IPS-15b (cell line): ENCODE measurements at regions not wholly inside any gene's neighbourhood (a gene's known extent, or its start where the extent isn't known, plus 50 kb on each side); places are given as distances from the start of the nearest gene placed in this dataset.

ENCODE experiments used
- H3K27me3 ChIP-seq: one replicate; pipeline ENCODE4 v1.6.1; 2013; ENCODE audit warnings: low read length; ENCODE audit not compliant: control insufficient read depth, insufficient read depth
- H3K36me3 ChIP-seq: one replicate; pipeline ENCODE4 v1.6.1; 2013; ENCODE audit warnings: low read length; ENCODE audit not compliant: control insufficient read depth, insufficient read depth
- H3K4me1 ChIP-seq: one replicate; pipeline ENCODE4 v1.6.1; 2013; ENCODE audit warnings: mild to moderate bottlenecking, low read length; ENCODE audit not compliant: control insufficient read depth, insufficient read depth
- H3K4me3 ChIP-seq: one replicate; pipeline ENCODE4 v1.5.1; 2013; ENCODE audit warnings: low read depth, low read length
- H3K9ac ChIP-seq: one replicate; pipeline ENCODE4 v1.6.1; 2013; ENCODE audit warnings: low read depth, mild to moderate bottlenecking, low read length
- H3K9me3 ChIP-seq: one replicate; pipeline ENCODE4 v1.6.1; 2013; ENCODE audit warnings: mild to moderate bottlenecking, low read length; ENCODE audit not compliant: control insufficient read depth, insufficient read depth

DNA sequence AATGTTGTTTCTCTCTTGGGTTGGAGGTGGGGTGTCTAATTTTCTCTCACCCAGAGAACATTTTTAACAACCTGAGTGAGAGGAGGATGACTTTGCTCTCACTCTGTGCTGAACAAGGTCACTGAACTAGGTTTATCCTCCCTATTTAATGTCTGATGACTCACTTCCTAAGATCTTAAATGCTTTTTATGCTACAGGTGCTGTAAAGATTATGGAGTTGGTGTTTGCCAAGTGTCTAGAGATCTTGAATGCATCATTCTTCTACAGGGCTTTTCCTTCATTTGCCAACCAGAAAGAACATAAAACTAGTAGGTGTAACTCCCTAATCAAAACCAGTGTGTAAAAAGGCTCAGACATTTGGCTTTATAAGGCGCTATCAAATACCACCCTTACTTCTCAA is 350.5 kb upstream of the ETAA1 start:
- H3K4me3 ChIP-seq: no peak overlapping the region
- no peaks in the 10 kb centered on the region for H3K27me3 ChIP-seq
- H3K9ac ChIP-seq: no peak overlapping the region
- H3K4me1 ChIP-seq: peaks cover 2% of the 10 kb centered on the region
- no peaks in the 10 kb centered on the region for H3K36me3 ChIP-seq
- no peaks in the 10 kb centered on the region for H3K9me3 ChIP-seq

- no peak overlapping the region for H3K9ac ChIP-seq
- no peaks in the 10 kb centered on the region for H3K36me3 ChIP-seq
- peaks cover 2% of the 10 kb centered on the region for H3K4me1 ChIP-seq
- H3K4me3 ChIP-seq: no peak overlapping the region
- no peaks in the 10 kb centered on the region for H3K9me3 ChIP-seq
- no peaks in the 10 kb centered on the region for H3K27me3 ChIP-seq
Measured at GRCh38 chr2:67048314-67048713, 348.8 kb upstream of the ETAA1 start.

- Histone ChIP-seq H3K9me3 (no peaks in the 10 kb centered on the region), H3K27me3 (no peaks in the 10 kb centered on the region)
Measured at GRCh38 chr2:67050622-67051021, 346.5 kb upstream of the ETAA1 start.

GRCh38 chr2:67054728-67055127 is 342.4 kb upstream of the ETAA1 start:
- Histone ChIP-seq H3K9me3 (no peaks in the 10 kb centered on the region), H3K4me3 (no peak overlapping the region), H3K9ac (no peak overlapping the region), H3K36me3 (no peaks in the 10 kb centered on the region), H3K4me1 (no peaks in the 10 kb centered on the region), H3K27me3 (no peaks in the 10 kb centered on the region)

More at GRCh38 chr2:67050622-67051021, 346.5 kb upstream of the ETAA1 start:
- Histone ChIP-seq H3K9ac (no peak overlapping the region), H3K36me3 (no peaks in the 10 kb centered on the region), H3K4me1 (no peaks in the 10 kb centered on the region), H3K4me3 (no peak overlapping the region)

- Histone ChIP-seq H3K36me3 (no peaks in the 10 kb centered on the region), H3K9ac (no peak overlapping the region), H3K4me1 (no peaks in the 10 kb centered on the region), H3K27me3 (no peaks in the 10 kb centered on the region), H3K4me3 (no peak overlapping the region), H3K9me3 (no peaks in the 10 kb centered on the region)
Measured at GRCh38 chr2:67055387-67056304, 341.5 kb upstream of the ETAA1 start.

DNA sequence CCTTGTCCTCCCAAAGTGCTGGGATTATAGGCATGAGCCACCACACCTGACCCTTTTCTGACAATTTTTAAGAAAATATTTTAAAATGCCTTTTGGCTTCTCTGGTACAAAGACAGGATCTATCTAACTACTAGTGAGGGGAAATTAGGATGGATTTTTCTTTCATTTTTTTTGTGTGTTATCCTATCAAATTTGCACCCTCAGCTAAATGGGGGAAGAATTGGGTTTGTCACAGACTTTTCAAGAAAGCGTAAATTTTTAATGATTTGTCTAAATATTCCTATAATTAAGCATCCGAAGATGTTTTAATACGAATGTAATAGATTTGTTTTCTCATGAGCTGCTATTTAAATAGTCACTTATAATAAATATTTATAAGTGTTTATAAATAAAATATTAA is 340.0 kb upstream of the ETAA1 start:
- no peaks in the 10 kb centered on the region for H3K27me3 ChIP-seq
- H3K9ac ChIP-seq: no peak overlapping the region
- no peaks in the 10 kb centered on the region for H3K4me1 ChIP-seq
- H3K36me3 ChIP-seq: no peaks in the 10 kb centered on the region
- H3K4me3 ChIP-seq: no peak overlapping the region
- H3K9me3 ChIP-seq: no peaks in the 10 kb centered on the region

GRCh38 chr2:67057901-67058703 is 339.0 kb upstream of the ETAA1 start:
- Histone ChIP-seq H3K27me3 (no peaks in the 10 kb centered on the region), H3K36me3 (no peaks in the 10 kb centered on the region), H3K9me3 (no peaks in the 10 kb centered on the region), H3K9ac (no peak overlapping the region), H3K4me1 (no peaks in the 10 kb centered on the region), H3K4me3 (no peak overlapping the region)

- Histone ChIP-seq H3K4me1 (no peaks in the 10 kb centered on the region), H3K9ac (no peak overlapping the region), H3K27me3 (no peaks in the 10 kb centered on the region), H3K9me3 (no peaks in the 10 kb centered on the region), H3K36me3 (no peaks in the 10 kb centered on the region), H3K4me3 (no peak overlapping the region)
Measured at GRCh38 chr2:67065046-67065445, 332.1 kb upstream of the ETAA1 start.

GRCh38 chr2:67066782-67067181 is 330.4 kb upstream of the ETAA1 start:
- Histone ChIP-seq H3K9me3 (no peaks in the 10 kb centered on the region), H3K36me3 (no peaks in the 10 kb centered on the region), H3K4me3 (no peak overlapping the region), H3K27me3 (no peaks in the 10 kb centered on the region), H3K9ac (no peak overlapping the region), H3K4me1 (no peaks in the 10 kb centered on the region)

GRCh38 chr2:67067656-67068055 is 329.5 kb upstream of the ETAA1 start:
- H3K4me1 ChIP-seq: no peaks in the 10 kb centered on the region
- no peaks in the 10 kb centered on the region for H3K9me3 ChIP-seq
- H3K27me3 ChIP-seq: no peaks in the 10 kb centered on the region
- H3K36me3 ChIP-seq: no peaks in the 10 kb centered on the region
- no peak overlapping the region for H3K4me3 ChIP-seq
- H3K9ac ChIP-seq: no peak overlapping the region

- Histone ChIP-seq H3K9ac (no peak overlapping the region), H3K4me3 (no peak overlapping the region), H3K9me3 (no peaks in the 10 kb centered on the region), H3K27me3 (no peaks in the 10 kb centered on the region), H3K36me3 (no peaks in the 10 kb centered on the region), H3K4me1 (no peaks in the 10 kb centered on the region)
Measured at GRCh38 chr2:67070826-67071225, 326.3 kb upstream of the ETAA1 start.

DNA sequence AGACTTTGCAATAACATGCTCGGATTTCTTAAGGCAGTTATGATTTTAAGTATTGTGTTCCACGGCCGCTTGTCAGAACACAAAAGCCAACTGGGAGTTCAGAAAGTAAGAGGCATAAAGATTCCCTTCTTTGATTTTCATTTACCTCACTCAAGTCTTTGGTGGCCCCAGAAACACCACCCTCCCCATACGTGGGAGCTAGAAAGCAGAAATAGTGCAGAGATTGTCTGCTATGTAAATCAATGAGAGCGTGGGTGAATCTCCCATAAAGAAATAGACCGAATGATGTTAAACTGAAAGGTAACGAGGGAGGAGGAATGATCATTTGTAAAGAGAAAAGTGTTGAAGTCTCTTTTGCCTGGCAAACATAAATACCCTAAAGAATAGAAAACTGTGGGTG is 322.1 kb upstream of the ETAA1 start:
- Histone ChIP-seq H3K9ac (no peak overlapping the region), H3K9me3 (no peaks in the 10 kb centered on the region), H3K4me1 (no peaks in the 10 kb centered on the region), H3K36me3 (no peaks in the 10 kb centered on the region), H3K4me3 (no peak overlapping the region), H3K27me3 (no peaks in the 10 kb centered on the region)
